Spleen (tissue), 11 donors: ENCODE measurements at regions not wholly inside any gene's neighbourhood (a gene's known extent, or its start where the extent isn't known, plus 50 kb on each side); places are given as distances from the start of the nearest gene placed in this dataset.

Experiments
- DNase-seq: peaks from one replicate; pipeline ENCODE4 v3.0.0-alpha.2; 2020
- H3K27ac ChIP-seq, 8 donors: fragments of 200-600 bp; sonication (generic) in 7 of 8; 1 replicate in 4 of 8; 2 replicates in 4 of 8; pipeline versions ENCODE4 v1.5.0 to v1.8.0; 2016 to 2021; ENCODE audit warnings: inconsistent platforms in 4 of 8, mild to moderate bottlenecking in 4 of 8, moderate library complexity in 1 of 8
- H3K27me3 ChIP-seq, 7 donors: fragments of 200-600 bp; sonication (generic) in 6 of 7; replicated peaks in 1 of 7; 1 replicate in 4 of 7; 2 replicates in 3 of 7; pipeline versions ENCODE4 v1.5.0 to v1.8.0; 2016 to 2021; ENCODE audit warnings: inconsistent platforms in 3 of 7, mild to moderate bottlenecking in 1 of 7
- H3K36me3 ChIP-seq, 6 donors: fragments of 200-600 bp; sonication (generic) in 5 of 6; 1 replicate in 4 of 6; 2 replicates in 2 of 6; pipeline versions ENCODE4 v1.5.0 to v1.8.0; 2016 to 2021; ENCODE audit warnings: inconsistent platforms in 2 of 6
- H3K4me1 ChIP-seq, 6 donors: fragments of 200-600 bp; sonication (generic) in 5 of 6; 1 replicate in 3 of 6; 2 replicates in 3 of 6; pipeline versions ENCODE4 v1.5.0 to v1.8.0; 2016 to 2021; ENCODE audit warnings: inconsistent platforms in 3 of 6
- H3K4me3 ChIP-seq, 8 donors: fragments of 200-600 bp; sonication (generic) in 7 of 8; 1 replicate in 4 of 8; 2 replicates in 4 of 8; pipeline versions ENCODE4 v1.5.0 to v1.8.0; 2016 to 2021; ENCODE audit warnings: inconsistent platforms in 4 of 8, mild to moderate bottlenecking in 4 of 8, moderate library complexity in 2 of 8
- H3K9me3 ChIP-seq, 8 donors: fragments of 200-600 bp; sonication (generic) in 7 of 8; 1 replicate in 4 of 8; 2 replicates in 4 of 8; pipeline versions ENCODE4 v1.5.0 to v1.8.0; 2016 to 2021; ENCODE audit warnings: inconsistent platforms in 4 of 8
- POLR2A ChIP-seq, 3 donors: fragments of 450-650 bp; IDR thresholded peaks; one replicate each; pipeline ENCODE4 v1.5.1; 2017; ENCODE audit warnings: antibody characterized with exemption in 3 of 3, mild to moderate bottlenecking in 1 of 3
- POLR2AphosphoS5 ChIP-seq, 3 donors: sonication (generic); formaldehyde crosslinking; IDR thresholded peaks; one replicate each; pipeline ENCODE4 v1.5.1; 2017; ENCODE audit warnings: antibody characterized with exemption in 3 of 3
- WGBS, 5 donors: extraction: QIAGEN DNeasy Blood & Tissue Kit in 3 of 5; methylation state at CpG; one replicate each; pipeline versions ENCODE4 v1.1.5 to v1.1.7; 2013 to 2018; 5-methylcytosine and 5-hydroxymethylcytosine counted together
- intact Hi-C: fragments of 100-400 bp; cut with DNase I; formaldehyde crosslinking; loops from one replicate; pipeline ENCODE4 v1.15.0; 2023; ENCODE audit warnings: low total_unique reads
- TF ChIP-seq, protein P1 (sequence below), 11 experiments: fragments of 200-600 bp in 7 of 11; fragments of 450-650 bp in 4 of 11; sonication (generic) in 4 of 11; IDR thresholded peaks in 8 of 11; conservative IDR thresholded peaks in 3 of 11; 1 replicate in 7 of 11; 2 replicates in 4 of 11; pipeline versions ENCODE4 v1.4.0 to v1.8.0; 2016 to 2021; ENCODE audit warnings: antibody characterized with exemption in 11 of 11, inconsistent platforms in 4 of 11, mild to moderate bottlenecking in 1 of 11
- donor health status: healthy with polysubstance abuse.
- donor health status: DM: no; HTN: no; CAD: no; lungs with moderate emphysema.
- donor health status: DM: no; HTN: no; CAD: no.
- donor health status: Bipolar disorder and iron deficiency.
- donor health status: healthy.
- donor health status: DM: no; HTN: no; CAD: no.
- donor health status: DM: yes; HTN: yes; CAD: no.

DNA sequence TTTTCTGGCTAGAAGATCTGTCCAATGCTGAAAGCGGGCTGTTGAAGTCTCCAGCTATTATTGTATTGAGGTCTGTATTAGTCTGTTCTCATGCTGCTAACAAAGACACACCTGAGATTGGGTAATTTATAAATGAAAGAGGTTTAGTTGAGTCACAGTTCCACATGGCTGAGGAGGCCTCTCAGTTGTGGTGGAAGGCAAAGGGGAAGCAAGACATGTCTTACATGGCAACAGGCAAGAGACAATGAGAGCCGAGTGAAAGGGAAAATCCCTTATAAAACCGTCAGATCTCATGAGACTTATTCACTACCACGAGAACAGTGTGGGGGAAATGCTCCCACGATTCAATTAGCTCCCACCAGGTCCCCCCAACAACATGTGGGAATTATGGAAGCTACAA lies 980.4 kb downstream of the SLITRK5 start:
- 70 to 78% (median 72%) methylated on average over 5 of the region's 5 CpGs for WGBS, 5 donors
- intact Hi-C loops: no loop called here
- Histone ChIP-seq H3K27ac (no peak overlapping the region), H3K9me3 (peaks cover 0 to 34% (median 14%) of the 10 kb centered on the region in 8 donors), H3K27me3 (no peaks in the 10 kb centered on the region), H3K4me1 (no peaks in the 10 kb centered on the region), H3K36me3 (no peaks in the 10 kb centered on the region), H3K4me3 (no peak overlapping the region)
- no peak for DNase-seq
- TF ChIP-seq POLR2AphosphoS5 (IDR thresholded peaks at IDR 0.05): no peak
- no peak for TF ChIP-seq POLR2A (IDR thresholded peaks at IDR 0.05)
- TF ChIP-seq, protein P1, sequence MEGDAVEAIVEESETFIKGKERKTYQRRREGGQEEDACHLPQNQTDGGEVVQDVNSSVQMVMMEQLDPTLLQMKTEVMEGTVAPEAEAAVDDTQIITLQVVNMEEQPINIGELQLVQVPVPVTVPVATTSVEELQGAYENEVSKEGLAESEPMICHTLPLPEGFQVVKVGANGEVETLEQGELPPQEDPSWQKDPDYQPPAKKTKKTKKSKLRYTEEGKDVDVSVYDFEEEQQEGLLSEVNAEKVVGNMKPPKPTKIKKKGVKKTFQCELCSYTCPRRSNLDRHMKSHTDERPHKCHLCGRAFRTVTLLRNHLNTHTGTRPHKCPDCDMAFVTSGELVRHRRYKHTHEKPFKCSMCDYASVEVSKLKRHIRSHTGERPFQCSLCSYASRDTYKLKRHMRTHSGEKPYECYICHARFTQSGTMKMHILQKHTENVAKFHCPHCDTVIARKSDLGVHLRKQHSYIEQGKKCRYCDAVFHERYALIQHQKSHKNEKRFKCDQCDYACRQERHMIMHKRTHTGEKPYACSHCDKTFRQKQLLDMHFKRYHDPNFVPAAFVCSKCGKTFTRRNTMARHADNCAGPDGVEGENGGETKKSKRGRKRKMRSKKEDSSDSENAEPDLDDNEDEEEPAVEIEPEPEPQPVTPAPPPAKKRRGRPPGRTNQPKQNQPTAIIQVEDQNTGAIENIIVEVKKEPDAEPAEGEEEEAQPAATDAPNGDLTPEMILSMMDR (IDR thresholded peaks at IDR 0.05 in 8 of 11, conservative IDR thresholded peaks at IDR 0.05 in 3 of 11): no peak

DNA sequence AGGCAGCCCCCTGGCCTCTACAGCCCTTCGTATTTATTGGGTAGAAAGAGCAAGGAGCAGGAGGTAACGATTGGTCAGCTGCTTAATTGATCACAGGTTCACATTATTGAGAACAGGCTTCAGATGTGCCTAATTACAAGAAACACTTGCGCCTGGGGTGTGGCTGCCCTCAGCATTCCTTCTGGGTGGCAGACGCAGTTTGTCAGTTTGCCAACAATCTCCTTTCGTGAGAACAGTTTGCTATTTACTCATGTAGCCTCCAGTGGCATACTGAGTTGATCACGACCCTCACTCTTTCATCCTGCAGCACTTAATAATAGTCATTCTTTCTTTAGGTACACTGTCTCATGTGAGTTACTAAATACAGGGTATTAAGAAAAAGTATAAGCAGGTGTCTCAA lies 985.6 kb downstream of the SLITRK5 start:
- TF ChIP-seq POLR2AphosphoS5 (IDR thresholded peaks at IDR 0.05) (no peak), POLR2A (IDR thresholded peaks at IDR 0.05) (no peak)
- TF ChIP-seq, protein P1 (IDR thresholded peaks at IDR 0.05 in 8 of 11, conservative IDR thresholded peaks at IDR 0.05 in 3 of 11): no peak
- peaks cover 0 to 10% (median 3%) of the 10 kb centered on the region in 8 donors for H3K9me3 ChIP-seq
- no peak for DNase-seq
- no peak overlapping the region for H3K27ac ChIP-seq
- WGBS, 5 donors: 60 to 77% (median 75%) methylated on average over 6 of the region's 6 CpGs
- intact Hi-C loops: no loop called here
- no peak overlapping the region for H3K4me3 ChIP-seq
- H3K4me1 ChIP-seq: no peaks in the 10 kb centered on the region
- H3K27me3 ChIP-seq: no peaks in the 10 kb centered on the region
- H3K36me3 ChIP-seq: no peaks in the 10 kb centered on the region

DNA sequence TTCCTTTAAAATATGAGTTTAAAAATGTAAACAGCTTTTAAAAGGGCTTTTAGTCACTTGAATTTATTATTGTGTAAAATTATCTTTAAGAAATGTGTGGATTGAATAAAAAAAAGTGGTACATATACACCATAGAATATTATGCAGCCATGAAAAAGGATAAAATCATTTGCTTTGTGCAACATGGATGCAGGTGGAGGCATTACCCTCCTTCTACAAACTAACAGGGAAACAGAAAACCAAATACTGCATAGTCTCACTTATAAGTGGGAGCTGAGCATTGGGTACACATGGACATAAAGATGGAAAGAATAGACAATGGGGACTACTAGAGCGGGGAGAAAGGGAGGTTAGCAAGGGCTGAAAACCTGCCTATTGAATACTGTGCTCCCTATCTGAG lies 999.3 kb downstream of the SLITRK5 start:
- no peak for DNase-seq

DNA sequence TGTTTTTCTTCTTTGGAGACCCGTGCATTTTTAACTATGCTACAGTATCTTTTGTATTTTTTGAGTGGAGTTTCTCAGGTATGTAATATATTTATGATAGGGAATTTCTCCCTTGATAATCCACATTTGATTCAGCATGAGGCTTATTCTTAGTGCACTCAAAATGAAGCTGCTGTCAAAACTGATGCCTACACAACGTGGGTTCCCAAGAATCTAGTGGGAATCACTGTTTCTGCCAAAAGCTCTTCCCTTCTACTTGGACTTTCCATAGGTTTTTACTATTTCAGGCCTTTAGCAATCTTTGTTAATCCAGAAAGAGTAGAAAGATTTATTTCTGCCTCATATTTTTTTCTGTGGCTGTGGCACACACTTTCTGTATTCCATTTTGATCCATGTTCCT lies 1003.7 kb downstream of the SLITRK5 start:
- WGBS, 5 donors: 65 to 81% (median 76%) methylated on average over 2 of the region's 2 CpGs
- Histone ChIP-seq H3K27me3 (no peaks in the 10 kb centered on the region), H3K36me3 (no peaks in the 10 kb centered on the region), H3K9me3 (peaks cover 0 to 10% (median 5%) of the 10 kb centered on the region in 8 donors), H3K4me3 (no peak overlapping the region), H3K27ac (no peak overlapping the region), H3K4me1 (no peaks in the 10 kb centered on the region)
- TF ChIP-seq, protein P1 (IDR thresholded peaks at IDR 0.05 in 8 of 11, conservative IDR thresholded peaks at IDR 0.05 in 3 of 11): no peak
- no peak for TF ChIP-seq POLR2A (IDR thresholded peaks at IDR 0.05)
- TF ChIP-seq POLR2AphosphoS5 (IDR thresholded peaks at IDR 0.05): no peak
- DNase-seq: no peak
- intact Hi-C loops: no loop called here

More for the DNA sequence above, 999.3 kb downstream of the SLITRK5 start:
- Histone ChIP-seq H3K27ac (no peak overlapping the region), H3K4me3 (no peak overlapping the region), H3K9me3 (peaks cover 0 to 12% (median 5%) of the 10 kb centered on the region in 8 donors), H3K27me3 (no peaks in the 10 kb centered on the region), H3K4me1 (no peaks in the 10 kb centered on the region), H3K36me3 (no peaks in the 10 kb centered on the region)
- 79 to 93% (median 81%) methylated on average over 1 of the region's 1 CpG for WGBS, 5 donors
- intact Hi-C loops: no loop called here
- TF ChIP-seq, protein P1 (IDR thresholded peaks at IDR 0.05 in 8 of 11, conservative IDR thresholded peaks at IDR 0.05 in 3 of 11): no peak
- no peak for TF ChIP-seq POLR2AphosphoS5 (IDR thresholded peaks at IDR 0.05)
- TF ChIP-seq POLR2A (IDR thresholded peaks at IDR 0.05): no peak
